PC-9 (cell line): ENCODE measurements at regions not wholly inside any gene's neighbourhood (a gene's known extent, or its start where the extent isn't known, plus 50 kb on each side); places are given as distances from the start of the nearest gene placed in this dataset.

Source experiments
- BruUV-seq: library from RNA; stranded (reverse); fragments of 400-500 nt; replicated peaks from 2 replicates; lab custom pipeline; 2021; lab: Mats Ljungman, UMichigan
- CTCF ChIA-PET: fragments of 300-600 bp; sonication (Branson Sonifier 250); formaldehyde crosslinking; loops from one replicate; lab custom pipeline; 2022; ENCODE audit warnings: antibody characterized with exemption; lab: Charles Lee
- POLR2A ChIA-PET: fragments of 300-600 bp; sonication (Branson Sonifier 250); formaldehyde crosslinking; loops from one replicate; lab custom pipeline; 2022; ENCODE audit warnings: antibody characterized with exemption; ENCODE audit not compliant: unreplicated experiment; lab: Charles Lee
- DNase-seq, 2 experiments: peaks; one replicate each; pipeline versions ENCODE4 v3.0.0 to v3.0.0-alpha.2; 2015 to 2022; ENCODE audit warnings: mixed read lengths in 1 of 2
- H2AFZ ChIP-seq: fragments of 200-600 bp; sonication (generic); 2 replicates; pipeline ENCODE4 v1.8.1; 2017; ENCODE audit warnings: antibody characterized with exemption
- H3F3A ChIP-seq: fragments of 200-600 bp; sonication (generic); 2 replicates; pipeline ENCODE4 v1.8.1; 2017; ENCODE audit warnings: antibody characterized with exemption, mild to moderate bottlenecking, low read depth; ENCODE audit not compliant: insufficient read depth
- H3K27ac ChIP-seq: fragments of 200-600 bp; sonication (generic); 2 replicates; pipeline ENCODE4 v1.6.1; 2016; ENCODE audit warnings: mixed run types
- H3K27me3 ChIP-seq: fragments of 200-600 bp; sonication (generic); 2 replicates; pipeline ENCODE4 v1.6.1; 2016; ENCODE audit warnings: low read depth, mixed run types; ENCODE audit not compliant: insufficient read depth
- H3K36me3 ChIP-seq: fragments of 200-600 bp; sonication (generic); 2 replicates; pipeline ENCODE4 v1.6.1; 2016; ENCODE audit warnings: low read depth, mixed run types
- H3K4me1 ChIP-seq: fragments of 200-600 bp; sonication (generic); replicated peaks from 2 replicates; pipeline ENCODE4 v1.6.1; 2016; ENCODE audit warnings: mixed run types; ENCODE audit not compliant: insufficient read depth
- H3K4me2 ChIP-seq: fragments of 200-600 bp; sonication (generic); 2 replicates; pipeline ENCODE4 v1.6.1; 2017; ENCODE audit warnings: mixed run types
- H3K4me3 ChIP-seq: fragments of 200-600 bp; sonication (generic); 2 replicates; pipeline ENCODE4 v1.6.1; 2016; ENCODE audit warnings: mixed run types
- H3K79me2 ChIP-seq: fragments of 200-600 bp; sonication (generic); 2 replicates; pipeline ENCODE4 v1.6.1; 2017; ENCODE audit warnings: low read depth, mixed run types
- H3K9me2 ChIP-seq: fragments of 200-600 bp; sonication (generic); 2 replicates; pipeline ENCODE4 v1.8.1; 2017; ENCODE audit warnings: mild to moderate bottlenecking; ENCODE audit not compliant: insufficient read depth
- H3K9me3 ChIP-seq: fragments of 200-600 bp; sonication (generic); 2 replicates; pipeline ENCODE4 v1.8.1; 2016; ENCODE audit warnings: low read depth; ENCODE audit not compliant: insufficient read depth
- H4K20me1 ChIP-seq: fragments of 200-600 bp; sonication (generic); 2 replicates; pipeline ENCODE4 v1.8.1; 2017; ENCODE audit not compliant: insufficient read depth
- EZH2 ChIP-seq: fragments of 200-600 bp; sonication (generic); IDR thresholded peaks from 2 replicates; pipeline ENCODE4 v1.8.0; 2017; ENCODE audit warnings: antibody characterized with exemption, low read depth
- intact Hi-C: fragments of 100-400 bp; cut with micrococcal nuclease; formaldehyde crosslinking; loops from one replicate; pipeline ENCODE4 v1.10.0; 2022; ENCODE audit not compliant: unreplicated experiment
- TF ChIP-seq, protein P1 (sequence below): fragments of 200-600 bp; sonication (generic); conservative IDR thresholded peaks from 2 replicates; pipeline ENCODE4 v1.6.1; 2017; ENCODE audit warnings: mixed run types, antibody characterized with exemption, mild to moderate bottlenecking, moderate library complexity

DNA sequence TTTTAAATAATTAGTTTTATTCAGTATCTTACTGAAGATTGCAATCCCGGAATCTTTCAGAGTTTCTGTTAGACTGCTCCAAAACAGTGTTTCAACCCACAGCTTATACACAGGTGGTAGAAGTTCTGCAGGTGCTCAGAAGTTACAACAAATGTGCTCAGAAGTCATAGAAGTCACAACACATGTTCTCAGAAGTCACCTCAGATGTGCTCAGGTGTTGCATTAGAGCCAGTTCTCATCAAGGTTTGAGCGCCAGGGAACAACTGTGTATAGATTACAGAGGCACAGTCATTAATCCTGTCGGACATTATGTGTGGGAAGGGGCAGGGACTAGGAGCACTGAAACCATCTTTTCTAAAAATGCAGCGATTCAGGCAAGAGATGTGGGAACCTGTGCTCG lies 124.5 kb downstream of the ARSF start:
- Histone ChIP-seq H3K36me3 (no peaks in the 10 kb centered on the region), H3K79me2 (no peaks in the 10 kb centered on the region), H2AFZ (no peak overlapping the region), H3F3A (no peaks in the 10 kb centered on the region), H3K9me2 (no peaks in the 10 kb centered on the region), H3K27me3 (peaks cover 40% of the 10 kb centered on the region), H3K4me1 (no peaks in the 10 kb centered on the region), H3K4me3 (no peak overlapping the region), H3K27ac (no peak overlapping the region), H3K4me2 (no peak overlapping the region), H3K9me3 (no peaks in the 10 kb centered on the region), H4K20me1 (no peaks in the 10 kb centered on the region)
- ChIA-PET CTCF (no interaction called here), POLR2A (no interaction called here)
- DNase-seq = no peak
- TF ChIP-seq, protein P1, sequence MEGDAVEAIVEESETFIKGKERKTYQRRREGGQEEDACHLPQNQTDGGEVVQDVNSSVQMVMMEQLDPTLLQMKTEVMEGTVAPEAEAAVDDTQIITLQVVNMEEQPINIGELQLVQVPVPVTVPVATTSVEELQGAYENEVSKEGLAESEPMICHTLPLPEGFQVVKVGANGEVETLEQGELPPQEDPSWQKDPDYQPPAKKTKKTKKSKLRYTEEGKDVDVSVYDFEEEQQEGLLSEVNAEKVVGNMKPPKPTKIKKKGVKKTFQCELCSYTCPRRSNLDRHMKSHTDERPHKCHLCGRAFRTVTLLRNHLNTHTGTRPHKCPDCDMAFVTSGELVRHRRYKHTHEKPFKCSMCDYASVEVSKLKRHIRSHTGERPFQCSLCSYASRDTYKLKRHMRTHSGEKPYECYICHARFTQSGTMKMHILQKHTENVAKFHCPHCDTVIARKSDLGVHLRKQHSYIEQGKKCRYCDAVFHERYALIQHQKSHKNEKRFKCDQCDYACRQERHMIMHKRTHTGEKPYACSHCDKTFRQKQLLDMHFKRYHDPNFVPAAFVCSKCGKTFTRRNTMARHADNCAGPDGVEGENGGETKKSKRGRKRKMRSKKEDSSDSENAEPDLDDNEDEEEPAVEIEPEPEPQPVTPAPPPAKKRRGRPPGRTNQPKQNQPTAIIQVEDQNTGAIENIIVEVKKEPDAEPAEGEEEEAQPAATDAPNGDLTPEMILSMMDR = no peak
- TF ChIP-seq EZH2 = no peak
- BruUV-seq = no TSS peak
- intact Hi-C loops = no loop called here
